T-helper 17 cell (primary cell): ENCODE measurements at regions not wholly inside any gene's neighbourhood (a gene's known extent, or its start where the extent isn't known, plus 50 kb on each side); places are given as distances from the start of the nearest gene placed in this dataset.
"Not testable (repeated sequence)": the region's sequence is repeated elsewhere in the genome, so short reads cannot be mapped to it uniquely, and the experiment has no call there.

Experiments used
- ATAC-seq: fragments of 150-1000 bp; cut with Tn5 transposase; 2 replicates; pipeline ENCODE4 v1.10.0; 2021; ENCODE audit warnings: mild to moderate bottlenecking, moderate library complexity
- DNase-seq, 3 donors: peaks; one replicate each; pipeline versions ENCODE4 v3.0.0 to v3.0.0-alpha.2; 2020 to 2021
- H3K9me3 ChIP-seq: one replicate; pipeline ENCODE4 v1.7.0; 2013; ENCODE audit warnings: low read length, mild to moderate bottlenecking; ENCODE audit not compliant: control insufficient read depth, poor library complexity, severe bottlenecking
- H3K27ac Mint-ChIP-seq: one replicate; pipeline ENCODE4 v1.8.0; 2022; ENCODE audit warnings: mild to moderate bottlenecking, moderate library complexity, mixed read lengths
- H3K27me3 Mint-ChIP-seq: one replicate; pipeline ENCODE4 v1.8.0; 2022; ENCODE audit warnings: mixed read lengths
- H3K36me3 Mint-ChIP-seq: one replicate; pipeline ENCODE4 v1.8.0; 2022; ENCODE audit warnings: low read depth, mixed read lengths
- H3K4me1 Mint-ChIP-seq: one replicate; pipeline ENCODE4 v1.8.0; 2022; ENCODE audit warnings: mild to moderate bottlenecking, mixed read lengths
- H3K4me3 Mint-ChIP-seq: one replicate; pipeline ENCODE4 v1.8.0; 2022; ENCODE audit warnings: mild to moderate bottlenecking, moderate library complexity, mixed read lengths

GRCh38 chr16:72729552-72729951, 318.4 kb downstream of the ZFHX3 start:
- not testable (repeated sequence) for H3K4me1 Mint-ChIP-seq, H3K27me3 Mint-ChIP-seq, H3K27ac Mint-ChIP-seq, H3K4me3 Mint-ChIP-seq, H3K9me3 ChIP-seq, DNase-seq, ATAC-seq, H3K36me3 Mint-ChIP-seq

- Mint-ChIP-seq H3K27me3 (no peaks in the 10 kb centered on the region), H3K36me3 (no peaks in the 10 kb centered on the region), H3K4me3 (no peak overlapping the region), H3K4me1 (no peaks in the 10 kb centered on the region), H3K27ac (no peak overlapping the region)
- ATAC-seq (no peak), DNase-seq (no peak)
- H3K9me3 ChIP-seq: no peaks in the 10 kb centered on the region
Observed at GRCh38 chr16:72728516-72728915, 319.4 kb downstream of the ZFHX3 start.

GRCh38 chr16:72727565-72727964, 320.4 kb downstream of the ZFHX3 start:
- ATAC-seq: no peak
- Mint-ChIP-seq H3K27me3 (no peaks in the 10 kb centered on the region), H3K36me3 (no peaks in the 10 kb centered on the region), H3K4me1 (no peaks in the 10 kb centered on the region), H3K4me3 (no peak overlapping the region), H3K27ac (no peak overlapping the region)
- no peaks in the 10 kb centered on the region for H3K9me3 ChIP-seq
- no peak for DNase-seq

GRCh38 chr16:72725643-72726042, 322.3 kb downstream of the ZFHX3 start:
- ATAC-seq (no peak), DNase-seq (no peak)
- H3K9me3 ChIP-seq: no peaks in the 10 kb centered on the region
- Mint-ChIP-seq H3K4me3 (no peak overlapping the region), H3K4me1 (no peaks in the 10 kb centered on the region), H3K27ac (no peak overlapping the region), H3K27me3 (no peaks in the 10 kb centered on the region), H3K36me3 (no peaks in the 10 kb centered on the region)

GRCh38 chr16:72723781-72724180, 324.1 kb downstream of the ZFHX3 start:
- no peaks in the 10 kb centered on the region for H3K36me3 Mint-ChIP-seq
- no peak for DNase-seq
- H3K27me3 Mint-ChIP-seq: no peaks in the 10 kb centered on the region
- no peak for ATAC-seq
- no peak overlapping the region for H3K4me3 Mint-ChIP-seq
- no peak overlapping the region for H3K27ac Mint-ChIP-seq
- no peaks in the 10 kb centered on the region for H3K9me3 ChIP-seq
- H3K4me1 Mint-ChIP-seq: no peaks in the 10 kb centered on the region

DNA sequence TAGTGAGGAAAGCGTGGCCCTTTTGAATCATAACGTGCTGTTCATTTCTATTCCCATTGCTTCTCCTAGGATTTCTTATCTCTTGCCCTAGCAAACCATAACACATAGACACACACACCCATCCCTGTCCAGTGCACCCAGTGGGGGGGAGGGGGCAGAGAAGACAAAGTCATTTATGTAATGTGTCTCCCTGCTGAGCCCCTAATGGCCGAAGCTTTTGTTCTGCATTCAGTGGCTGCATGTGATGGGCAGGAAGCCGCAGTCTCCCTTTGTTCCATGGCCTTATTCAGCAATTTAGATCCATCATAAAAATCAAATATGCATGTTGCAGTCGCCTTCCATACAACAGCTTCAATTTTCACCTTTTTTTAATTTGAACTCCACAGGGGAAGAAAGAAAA, 325.4 kb downstream of the ZFHX3 start:
- no peaks in the 10 kb centered on the region for H3K36me3 Mint-ChIP-seq
- no peaks in the 10 kb centered on the region for H3K9me3 ChIP-seq
- ATAC-seq: no peak

DNA sequence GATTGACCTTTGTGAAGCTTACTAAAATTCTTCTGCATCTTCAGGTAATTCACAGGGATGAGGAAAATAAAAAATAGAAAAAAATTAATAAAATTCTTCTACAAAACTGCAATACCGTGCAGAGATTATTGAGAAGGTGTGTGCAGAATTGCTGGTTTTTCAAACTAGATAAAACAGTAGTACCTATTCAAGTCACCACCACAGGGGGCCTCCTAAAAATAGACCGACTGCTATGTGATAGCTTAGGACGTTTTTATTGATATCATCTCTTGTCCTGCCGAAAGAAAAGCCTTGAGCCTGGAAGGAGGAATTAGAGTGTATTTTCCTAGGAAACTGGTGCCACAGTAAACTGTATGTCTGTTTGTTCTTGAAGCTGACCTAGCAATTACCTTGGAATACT, 325.9 kb downstream of the ZFHX3 start:
- ATAC-seq: no peak
- no peaks in the 10 kb centered on the region for H3K9me3 ChIP-seq
- no peaks in the 10 kb centered on the region for H3K4me1 Mint-ChIP-seq
- H3K36me3 Mint-ChIP-seq: no peaks in the 10 kb centered on the region
- H3K27ac Mint-ChIP-seq: no peak overlapping the region
- no peak overlapping the region for H3K4me3 Mint-ChIP-seq
- no peak for DNase-seq
- H3K27me3 Mint-ChIP-seq: no peaks in the 10 kb centered on the region

More for the DNA sequence above, 325.4 kb downstream of the ZFHX3 start:
- Mint-ChIP-seq H3K27ac (no peak overlapping the region), H3K4me1 (no peaks in the 10 kb centered on the region), H3K27me3 (no peaks in the 10 kb centered on the region), H3K4me3 (no peak overlapping the region)
- no peak for DNase-seq

DNA sequence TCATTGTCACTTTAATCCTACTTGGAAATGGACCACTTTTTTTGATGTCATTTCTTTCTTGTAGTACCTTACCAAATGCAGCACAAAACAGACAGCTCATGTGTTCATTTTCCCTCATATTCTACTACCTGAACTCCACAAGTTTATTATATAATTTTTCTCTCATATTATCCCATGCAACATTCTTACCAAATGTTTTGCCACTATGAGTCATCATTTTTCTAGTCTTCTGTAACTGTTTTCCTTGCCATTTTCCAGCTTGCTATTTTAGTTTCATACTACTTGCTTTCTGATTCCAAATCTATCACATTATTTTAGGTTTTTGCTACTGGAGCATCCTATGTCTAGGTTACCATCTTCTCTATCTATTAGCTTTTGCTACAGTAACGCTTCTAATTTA, 332.7 kb downstream of the ZFHX3 start:
- DNase-seq (no peak), ATAC-seq (no peak)
- Mint-ChIP-seq H3K36me3 (no peaks in the 10 kb centered on the region), H3K27me3 (no peaks in the 10 kb centered on the region), H3K27ac (no peak overlapping the region), H3K4me1 (no peaks in the 10 kb centered on the region), H3K4me3 (no peak overlapping the region)
- H3K9me3 ChIP-seq: no peaks in the 10 kb centered on the region

GRCh38 chr16:72711823-72712222, 336.1 kb downstream of the ZFHX3 start:
- no peaks in the 10 kb centered on the region for H3K27me3 Mint-ChIP-seq
- no peak for DNase-seq
- no peaks in the 10 kb centered on the region for H3K4me1 Mint-ChIP-seq
- H3K4me3 Mint-ChIP-seq: no peak overlapping the region
- no peak for ATAC-seq
- H3K36me3 Mint-ChIP-seq: no peaks in the 10 kb centered on the region
- H3K27ac Mint-ChIP-seq: no peak overlapping the region
- H3K9me3 ChIP-seq: peaks cover 4% of the 10 kb centered on the region

DNA sequence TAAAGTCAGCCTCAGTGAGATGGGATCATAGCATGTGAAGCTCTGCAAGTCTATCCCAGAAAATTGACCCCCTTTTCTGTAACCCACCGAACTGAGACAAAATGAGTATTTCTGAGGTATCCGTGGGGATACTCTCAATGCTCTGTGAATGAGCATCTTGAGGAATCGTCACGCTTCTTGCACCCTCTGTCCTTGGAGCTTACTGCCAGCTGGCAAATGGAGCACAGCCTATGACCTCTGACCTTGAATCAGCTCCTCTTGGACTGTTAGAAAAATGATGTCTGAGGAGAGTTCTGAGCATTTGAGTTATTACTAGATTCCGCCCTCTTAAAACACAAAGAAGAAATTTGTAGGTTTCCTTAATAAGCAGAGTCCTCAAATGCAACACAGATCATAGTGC, 342.1 kb downstream of the ZFHX3 start:
- Mint-ChIP-seq H3K27ac (no peak overlapping the region), H3K27me3 (no peaks in the 10 kb centered on the region), H3K36me3 (peaks cover 3% of the 10 kb centered on the region), H3K4me3 (no peak overlapping the region), H3K4me1 (no peaks in the 10 kb centered on the region)
- H3K9me3 ChIP-seq: peaks cover 4% of the 10 kb centered on the region
- ATAC-seq (no peak), DNase-seq (no peak)

DNA sequence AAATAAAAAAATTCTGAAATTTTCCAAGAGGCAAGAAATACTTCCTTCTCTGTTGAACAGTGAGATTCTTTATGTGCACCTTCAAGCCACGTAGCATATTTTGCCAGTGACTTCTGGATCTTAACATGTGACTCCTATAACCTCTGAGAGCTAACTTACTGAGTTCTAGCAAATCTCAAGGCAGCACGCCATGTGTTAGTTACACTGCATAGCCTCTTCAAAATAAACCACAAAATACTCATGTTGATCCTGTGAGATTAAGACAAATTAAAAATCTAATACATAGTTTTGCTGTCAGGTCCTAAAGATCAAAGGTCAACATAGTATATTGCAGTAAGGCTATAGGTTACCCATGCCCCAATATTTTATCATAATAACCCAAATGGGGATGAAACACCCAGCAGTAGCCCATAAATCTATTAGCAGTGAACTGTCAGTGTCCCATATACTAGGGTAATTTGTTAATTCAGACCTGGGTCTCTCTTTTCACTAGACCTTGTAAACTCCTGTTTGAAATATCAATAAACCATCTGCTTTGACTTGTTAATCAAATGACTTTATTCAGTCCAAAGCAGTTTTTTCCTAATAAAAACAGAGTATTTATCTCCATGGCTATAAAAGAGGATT, 343.1 kb downstream of the ZFHX3 start:
- ATAC-seq (no peak), DNase-seq (no peak)
- no peaks in the 10 kb centered on the region for H3K27me3 Mint-ChIP-seq
- H3K4me3 Mint-ChIP-seq: no peak overlapping the region
- peaks cover 2% of the 10 kb centered on the region for H3K9me3 ChIP-seq
- no peak overlapping the region for H3K27ac Mint-ChIP-seq
- peaks cover 3% of the 10 kb centered on the region for H3K36me3 Mint-ChIP-seq
- H3K4me1 Mint-ChIP-seq: no peaks in the 10 kb centered on the region

GRCh38 chr16:72689851-72690250, 358.1 kb downstream of the ZFHX3 start:
- H3K27ac Mint-ChIP-seq: no peak overlapping the region
- DNase-seq (no peak), ATAC-seq (no peak)
- no peaks in the 10 kb centered on the region for H3K9me3 ChIP-seq
- H3K27me3 Mint-ChIP-seq: peaks cover 4% of the 10 kb centered on the region
- no peaks in the 10 kb centered on the region for H3K36me3 Mint-ChIP-seq
- no peak overlapping the region for H3K4me3 Mint-ChIP-seq
- H3K4me1 Mint-ChIP-seq: no peaks in the 10 kb centered on the region

DNA sequence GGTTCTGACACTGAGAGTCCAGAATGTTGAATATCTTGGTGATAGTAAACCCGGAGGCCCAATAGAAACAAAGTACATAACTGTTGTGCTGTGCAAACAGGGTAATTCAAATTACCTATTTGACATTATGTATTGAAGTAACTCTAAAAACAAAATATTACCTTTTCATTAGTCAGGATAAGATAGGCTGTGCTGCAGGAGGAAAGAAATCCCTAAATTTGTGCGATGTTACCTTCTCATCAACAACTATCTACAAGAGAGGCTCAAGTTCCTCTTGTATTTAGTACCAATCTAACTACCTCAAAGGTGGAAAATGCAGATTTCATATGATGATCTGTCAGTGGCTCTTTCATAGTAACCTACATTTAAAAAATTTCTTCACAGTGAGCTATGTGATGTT, 367.2 kb downstream of the ZFHX3 start:
- H3K27me3 Mint-ChIP-seq: no peaks in the 10 kb centered on the region
- no peak for DNase-seq
- H3K4me3 Mint-ChIP-seq: no peak overlapping the region
- no peaks in the 10 kb centered on the region for H3K9me3 ChIP-seq
- H3K4me1 Mint-ChIP-seq: no peaks in the 10 kb centered on the region
- H3K27ac Mint-ChIP-seq: no peak overlapping the region
- no peak for ATAC-seq
- no peaks in the 10 kb centered on the region for H3K36me3 Mint-ChIP-seq

DNA sequence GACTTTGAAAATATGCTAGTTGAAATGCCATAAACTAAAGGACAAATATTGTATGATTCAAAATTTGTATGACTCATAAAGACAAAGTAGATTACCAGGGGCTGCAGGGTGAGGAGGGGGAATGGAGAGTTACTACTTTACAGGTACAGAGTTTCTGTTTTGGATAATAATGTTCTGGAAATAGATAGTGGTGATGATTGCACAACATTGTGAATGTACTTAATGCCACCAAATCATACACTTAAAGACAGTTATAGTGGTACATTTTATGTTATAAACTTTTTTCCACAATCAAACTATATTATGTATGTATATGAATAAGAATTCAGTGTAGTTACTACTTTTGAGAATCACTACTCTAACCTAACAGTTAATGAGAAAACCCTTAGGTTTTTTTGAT, 368.1 kb downstream of the ZFHX3 start:
- H3K36me3 Mint-ChIP-seq: no peaks in the 10 kb centered on the region
- no peak overlapping the region for H3K4me3 Mint-ChIP-seq
- DNase-seq (no peak), ATAC-seq (no peak)
- no peaks in the 10 kb centered on the region for H3K27me3 Mint-ChIP-seq
- H3K4me1 Mint-ChIP-seq: no peaks in the 10 kb centered on the region
- H3K27ac Mint-ChIP-seq: no peak overlapping the region
- H3K9me3 ChIP-seq: no peaks in the 10 kb centered on the region
